ENCODE measurements at regions not wholly inside any gene's neighbourhood (a gene's known extent, or its start where the extent isn't known, plus 50 kb on each side); places are given as distances from the start of the nearest gene placed in this dataset.

DNA sequence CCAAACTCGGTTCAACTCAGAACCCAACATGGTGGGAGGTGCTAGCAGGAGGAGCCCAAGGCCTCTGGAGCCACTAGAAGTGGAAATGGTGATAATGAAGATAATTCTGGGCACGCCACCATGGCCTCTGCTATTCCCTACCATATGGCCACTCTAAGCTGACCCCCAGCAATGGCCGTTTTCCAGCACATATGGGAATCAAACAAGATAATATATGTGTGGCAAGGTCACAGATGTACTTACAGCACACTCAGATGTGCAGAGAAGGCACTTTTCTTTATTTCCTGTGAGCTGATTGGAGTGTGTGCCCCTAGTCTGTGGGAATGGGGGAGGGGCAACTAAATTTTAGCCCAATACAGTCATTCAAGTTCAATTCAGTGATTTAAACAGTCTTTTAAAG is 153.4 kb upstream of the LRFN2 start:
- TF ChIP-seq, protein P1, sequence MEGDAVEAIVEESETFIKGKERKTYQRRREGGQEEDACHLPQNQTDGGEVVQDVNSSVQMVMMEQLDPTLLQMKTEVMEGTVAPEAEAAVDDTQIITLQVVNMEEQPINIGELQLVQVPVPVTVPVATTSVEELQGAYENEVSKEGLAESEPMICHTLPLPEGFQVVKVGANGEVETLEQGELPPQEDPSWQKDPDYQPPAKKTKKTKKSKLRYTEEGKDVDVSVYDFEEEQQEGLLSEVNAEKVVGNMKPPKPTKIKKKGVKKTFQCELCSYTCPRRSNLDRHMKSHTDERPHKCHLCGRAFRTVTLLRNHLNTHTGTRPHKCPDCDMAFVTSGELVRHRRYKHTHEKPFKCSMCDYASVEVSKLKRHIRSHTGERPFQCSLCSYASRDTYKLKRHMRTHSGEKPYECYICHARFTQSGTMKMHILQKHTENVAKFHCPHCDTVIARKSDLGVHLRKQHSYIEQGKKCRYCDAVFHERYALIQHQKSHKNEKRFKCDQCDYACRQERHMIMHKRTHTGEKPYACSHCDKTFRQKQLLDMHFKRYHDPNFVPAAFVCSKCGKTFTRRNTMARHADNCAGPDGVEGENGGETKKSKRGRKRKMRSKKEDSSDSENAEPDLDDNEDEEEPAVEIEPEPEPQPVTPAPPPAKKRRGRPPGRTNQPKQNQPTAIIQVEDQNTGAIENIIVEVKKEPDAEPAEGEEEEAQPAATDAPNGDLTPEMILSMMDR (IDR thresholded peaks at IDR 0.05; ENCODE audit: insufficient read depth, low read depth, low read length, missing control alignments) = no peak
- H3K4me3 ChIP-seq (ENCODE audit: low read length) = no peak overlapping the region
- DNase-seq (ENCODE audit: low read depth) = no peak

DNA sequence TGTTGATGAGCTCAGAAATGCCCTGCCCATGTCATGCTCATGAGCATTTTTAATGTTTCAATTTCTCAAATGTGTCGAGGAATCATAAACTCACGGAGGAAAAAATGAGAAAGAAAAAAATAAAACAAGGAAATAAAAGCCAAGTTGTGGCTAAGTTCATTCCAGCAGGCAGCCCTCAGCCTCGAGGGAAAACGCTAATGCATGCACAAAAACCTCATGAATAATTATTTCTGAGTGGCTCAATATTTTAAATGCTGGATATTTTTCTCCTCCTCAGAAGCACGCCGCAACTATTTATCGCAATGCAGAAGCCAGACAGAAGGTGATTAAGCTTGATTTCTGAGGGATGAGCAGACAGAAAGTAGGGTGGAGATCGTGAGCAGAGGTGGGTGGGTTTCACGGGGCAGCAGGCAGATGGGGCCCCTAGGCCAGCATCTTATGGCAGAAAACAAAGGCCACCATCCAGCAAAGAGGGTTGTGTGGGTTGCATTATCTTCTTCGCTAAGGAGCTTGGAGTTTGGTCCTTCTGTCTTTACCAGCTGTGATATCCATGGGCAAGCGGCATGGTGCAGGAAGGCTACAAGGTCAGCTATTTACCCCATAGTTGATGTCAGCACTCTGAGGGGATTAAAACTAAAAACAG is 151.5 kb upstream of the LRFN2 start:
- TF ChIP-seq, protein P1 (IDR thresholded peaks at IDR 0.05; ENCODE audit: insufficient read depth, low read depth, low read length, missing control alignments) = no peak
- no peak for DNase-seq (ENCODE audit: low read depth)
- no peak overlapping the region for H3K4me3 ChIP-seq (ENCODE audit: low read length)

DNA sequence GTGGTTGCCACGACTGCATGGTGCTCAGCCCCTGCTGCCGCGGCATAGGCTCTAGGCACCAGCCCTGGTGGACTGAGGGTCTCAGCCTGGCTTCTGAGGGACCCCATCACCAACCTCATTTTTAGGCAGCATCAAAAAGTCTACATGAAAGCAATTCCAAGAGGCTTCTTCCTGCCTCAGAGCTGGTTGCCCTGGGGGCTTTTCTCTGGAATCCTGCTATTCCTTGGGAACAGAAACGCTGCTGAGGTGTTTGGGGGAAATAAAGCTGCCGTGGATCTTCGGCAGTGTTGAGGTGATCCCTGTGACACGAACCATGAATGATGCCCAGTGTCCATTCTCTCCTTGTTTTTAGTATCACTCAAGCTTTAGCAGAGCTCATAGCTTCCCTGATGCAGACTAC is 148.4 kb upstream of the LRFN2 start:
- no peak for DNase-seq (ENCODE audit: low read depth)
- TF ChIP-seq, protein P1 (IDR thresholded peaks at IDR 0.05; ENCODE audit: insufficient read depth, low read depth, low read length, missing control alignments) = no peak
- no peak overlapping the region for H3K4me3 ChIP-seq (ENCODE audit: low read length)

DNA sequence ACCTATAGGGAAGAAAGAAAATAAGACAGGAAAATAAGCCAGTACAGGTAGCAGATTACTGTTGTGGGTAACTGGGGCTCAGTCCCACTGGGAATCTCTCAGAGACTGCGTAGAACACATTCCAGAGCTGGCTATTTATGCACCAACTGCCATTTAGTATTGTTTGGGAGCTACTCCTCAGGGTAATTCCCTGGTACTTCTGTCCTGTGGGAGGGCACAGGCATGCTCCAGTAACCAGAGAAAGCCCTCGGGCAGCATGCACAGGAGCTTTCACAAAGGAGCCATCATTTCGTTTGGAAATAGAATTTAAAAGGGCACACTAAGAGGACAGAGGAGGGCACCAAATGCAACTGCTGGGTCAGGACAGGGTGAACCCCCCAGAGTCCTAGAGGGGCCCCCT is 148.0 kb upstream of the LRFN2 start:
- no peak for DNase-seq (ENCODE audit: low read depth)
- TF ChIP-seq, protein P1 (IDR thresholded peaks at IDR 0.05; ENCODE audit: insufficient read depth, low read depth, low read length, missing control alignments) = no peak
- H3K4me3 ChIP-seq (ENCODE audit: low read length) = no peak overlapping the region

DNA sequence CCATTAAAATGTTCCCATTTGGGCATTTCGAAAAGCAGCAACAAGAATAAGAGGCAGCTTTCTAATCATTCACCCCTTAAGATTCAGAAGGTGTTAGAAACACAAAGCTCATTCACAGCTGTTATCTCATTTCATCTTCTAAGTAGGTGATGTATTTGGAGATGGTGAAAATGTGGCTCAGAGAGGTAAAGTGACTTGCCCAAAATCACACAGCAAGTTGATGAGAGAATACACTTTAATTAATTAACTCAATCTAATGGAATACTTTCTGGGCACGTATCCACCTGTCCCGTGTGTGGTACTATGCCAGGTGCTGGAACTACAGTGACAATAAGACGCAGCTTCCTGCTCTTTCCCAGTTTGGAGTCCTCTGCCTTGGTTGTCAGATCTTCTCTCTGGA is 147.4 kb upstream of the LRFN2 start:
- TF ChIP-seq, protein P1 (IDR thresholded peaks at IDR 0.05; ENCODE audit: insufficient read depth, low read depth, low read length, missing control alignments) = no peak
- no peak for DNase-seq (ENCODE audit: low read depth)
- H3K4me3 ChIP-seq (ENCODE audit: low read length) = no peak overlapping the region

DNA sequence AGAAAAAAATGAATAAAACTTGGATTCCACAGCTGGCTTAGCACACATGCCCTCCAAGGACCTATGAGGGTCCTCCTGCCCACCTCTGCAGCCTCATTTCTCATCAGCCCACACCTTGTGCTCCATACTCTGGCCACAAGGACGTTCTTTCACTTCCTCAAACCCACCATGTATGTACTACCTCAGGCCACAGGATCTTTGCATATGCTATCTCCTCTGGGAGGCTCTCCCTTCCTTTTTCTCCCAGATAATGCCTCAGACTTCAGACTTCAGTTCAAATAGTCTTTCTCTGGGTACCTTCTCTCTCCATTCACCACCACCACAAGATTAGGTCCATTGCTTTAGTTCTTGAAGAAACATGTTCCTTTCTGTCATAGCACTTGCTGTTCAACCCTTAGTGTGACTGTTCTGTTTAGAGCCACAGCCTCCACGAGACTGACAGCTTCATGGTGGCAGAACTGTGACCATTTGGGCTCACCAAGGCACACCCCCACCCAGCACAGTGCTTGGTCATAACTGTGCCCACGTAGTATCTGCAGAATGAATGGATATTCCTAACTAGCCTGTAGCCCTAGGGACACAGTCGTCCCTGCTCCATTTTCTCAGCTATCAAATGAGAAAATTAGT is 146.7 kb upstream of the LRFN2 start:
- TF ChIP-seq, protein P1 (IDR thresholded peaks at IDR 0.05; ENCODE audit: insufficient read depth, low read depth, low read length, missing control alignments) = no peak

DNA sequence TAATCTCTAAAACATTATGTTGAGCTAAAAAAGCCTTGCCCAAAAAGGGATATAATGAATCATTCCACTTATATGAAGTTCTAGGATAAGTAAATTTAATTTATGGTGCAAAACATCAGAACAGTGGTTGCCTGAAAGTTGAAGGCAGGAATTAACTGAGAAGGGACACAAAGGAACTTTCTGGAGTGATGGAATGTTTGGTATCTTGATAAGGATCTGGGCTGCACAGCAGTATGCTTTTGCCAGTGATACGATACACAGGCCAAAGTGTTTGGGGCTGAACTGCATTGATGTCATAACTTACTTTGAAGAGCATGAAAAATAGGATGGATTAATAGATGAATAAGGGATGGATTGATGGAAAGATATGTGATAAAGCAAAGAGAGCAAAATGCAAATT is 146.1 kb upstream of the LRFN2 start:
- TF ChIP-seq, protein P1 (IDR thresholded peaks at IDR 0.05; ENCODE audit: insufficient read depth, low read depth, low read length, missing control alignments) = no peak
- no peak overlapping the region for H3K4me3 ChIP-seq (ENCODE audit: low read length)
- DNase-seq (ENCODE audit: low read depth) = no peak

More for the DNA sequence above, 146.7 kb upstream of the LRFN2 start:
- no peak for DNase-seq (ENCODE audit: low read depth)
- no peak overlapping the region for H3K4me3 ChIP-seq (ENCODE audit: low read length)
